ENCODE measurements at regions not wholly inside any gene's neighbourhood (a gene's known extent, or its start where the extent isn't known, plus 50 kb on each side); places are given as distances from the start of the nearest gene placed in this dataset.
A peak's percentile ranks its signal among the peaks of the same experiment; 100 is the strongest.

- DNase-seq (ENCODE audit: low read depth), result peak; percentile 51
Observed at GRCh38 chr1:218772575-218772974, 401.1 kb upstream of the LYPLAL1 start.

GRCh38 chr1:218775501-218776021, 398.1 kb upstream of the LYPLAL1 start:
- DNase-seq (ENCODE audit: low read depth), result no peak

DNA sequence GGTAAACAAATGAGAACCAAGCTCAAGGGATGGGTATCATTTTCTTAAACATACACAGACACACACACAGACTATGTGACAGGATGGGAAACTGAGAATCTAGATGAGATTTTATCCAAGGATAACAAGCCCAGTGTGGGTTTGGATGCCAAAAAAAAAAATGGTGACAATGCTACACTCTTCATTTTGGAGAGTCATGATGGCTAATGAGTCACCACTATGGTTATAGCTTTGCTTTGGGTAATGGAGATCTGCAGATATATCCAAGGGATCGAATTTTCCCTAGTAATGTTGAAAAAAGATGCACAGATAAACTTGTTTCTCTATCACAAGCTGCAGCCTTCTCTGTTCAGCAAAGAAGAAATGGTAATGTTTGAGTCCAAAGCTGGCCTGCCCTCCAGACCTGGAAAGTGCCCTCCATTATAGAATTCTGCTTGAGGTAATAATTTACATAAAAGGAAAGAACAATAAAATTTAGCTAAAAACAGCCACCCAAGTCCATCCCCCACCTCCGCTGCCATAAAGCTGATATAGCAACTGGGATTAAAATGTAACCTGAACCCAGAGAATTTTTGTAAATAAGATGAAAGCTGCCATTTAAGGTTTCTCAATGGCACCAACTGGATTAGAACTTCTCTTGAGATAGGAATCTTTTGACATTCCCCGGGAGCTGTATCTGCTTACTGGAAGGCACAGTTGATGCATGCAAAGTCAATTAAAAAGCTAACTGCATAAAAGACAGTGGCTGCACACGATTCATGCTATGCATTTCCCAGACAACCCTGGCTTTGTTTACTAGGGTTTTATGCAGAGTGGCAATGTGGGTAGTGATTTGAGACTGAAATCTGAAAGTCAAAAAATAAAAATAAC, 395.2 kb upstream of the LYPLAL1 start:
- DNase-seq (ENCODE audit: low read depth), result peak; percentile 17

- DNase-seq (ENCODE audit: low read depth), result no peak
Observed at GRCh38 chr1:218779341-218780100, 394.2 kb upstream of the LYPLAL1 start.

DNA sequence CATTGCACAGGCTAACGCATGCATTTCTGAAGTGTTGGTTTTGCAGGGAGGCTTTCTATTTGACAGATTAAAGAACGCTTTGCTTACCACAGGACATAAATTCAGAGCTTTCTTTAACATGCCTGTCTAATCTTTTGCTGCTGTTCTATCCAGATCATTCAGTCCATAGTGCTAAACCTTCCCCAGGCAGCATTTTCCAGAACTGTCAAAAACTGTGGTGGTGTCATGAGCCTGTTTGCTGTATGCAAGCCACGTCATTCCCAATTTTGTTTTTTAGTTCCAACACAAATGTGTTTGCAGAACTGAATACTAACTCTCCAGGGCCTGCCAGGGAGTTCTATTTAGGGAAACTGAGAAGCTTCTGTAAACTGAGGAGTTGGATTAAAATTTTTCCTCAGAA, 390.5 kb upstream of the LYPLAL1 start:
- no peak for DNase-seq (ENCODE audit: low read depth)

GRCh38 chr1:218783916-218784315, 389.8 kb upstream of the LYPLAL1 start:
- no peak for DNase-seq (ENCODE audit: low read depth)

GRCh38 chr1:218785928-218786327, 387.8 kb upstream of the LYPLAL1 start:
- peak; percentile 70 for DNase-seq (ENCODE audit: low read depth)

- no peak for DNase-seq (ENCODE audit: low read depth)
Observed at GRCh38 chr1:218787826-218788225, 385.9 kb upstream of the LYPLAL1 start.

GRCh38 chr1:218796773-218797172, 376.9 kb upstream of the LYPLAL1 start:
- DNase-seq (ENCODE audit: low read depth), result no peak

- no peak for DNase-seq (ENCODE audit: low read depth)
Observed at GRCh38 chr1:218802799-218803198, 370.9 kb upstream of the LYPLAL1 start.

GRCh38 chr1:218803351-218803997, 370.2 kb upstream of the LYPLAL1 start:
- DNase-seq (ENCODE audit: low read depth), result no peak

DNA sequence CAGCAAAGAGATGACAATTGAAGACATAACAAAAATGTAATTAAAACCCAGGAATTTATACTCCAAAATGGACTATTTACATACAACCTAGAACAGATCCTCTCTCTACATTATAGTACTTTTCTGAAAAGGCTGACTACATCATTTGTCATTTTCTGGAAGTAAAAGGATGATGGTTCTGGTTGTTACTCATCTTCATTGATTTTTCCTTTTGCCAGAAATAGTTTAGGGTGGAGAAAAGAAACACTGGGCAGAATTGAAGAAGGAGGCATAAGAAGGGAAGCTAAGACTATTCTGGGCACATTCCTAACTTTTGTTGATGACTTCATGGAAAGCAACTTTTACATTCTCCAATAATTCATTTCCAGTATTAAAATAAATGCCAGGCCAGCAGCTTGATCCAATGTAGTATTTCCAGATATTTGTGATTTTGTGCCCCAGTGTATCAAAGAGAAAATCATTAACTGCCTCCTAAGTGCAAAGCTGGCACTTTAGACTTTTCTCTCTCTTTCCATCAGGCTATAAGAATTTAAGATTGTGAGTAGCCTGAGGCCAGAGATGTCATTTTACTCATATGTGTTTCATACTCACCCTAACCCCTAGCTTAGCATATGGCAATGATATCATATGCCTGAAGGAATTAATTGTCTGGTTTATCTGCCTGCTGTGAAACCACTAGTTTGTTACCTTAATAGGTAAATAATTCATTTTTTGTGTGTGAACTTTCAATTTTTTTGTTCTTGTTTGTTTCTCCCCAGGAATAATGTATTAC, 369.5 kb upstream of the LYPLAL1 start:
- DNase-seq (ENCODE audit: low read depth), result peak; percentile 34

GRCh38 chr1:218809061-218809460, 364.6 kb upstream of the LYPLAL1 start:
- no peak for DNase-seq (ENCODE audit: low read depth)

DNA sequence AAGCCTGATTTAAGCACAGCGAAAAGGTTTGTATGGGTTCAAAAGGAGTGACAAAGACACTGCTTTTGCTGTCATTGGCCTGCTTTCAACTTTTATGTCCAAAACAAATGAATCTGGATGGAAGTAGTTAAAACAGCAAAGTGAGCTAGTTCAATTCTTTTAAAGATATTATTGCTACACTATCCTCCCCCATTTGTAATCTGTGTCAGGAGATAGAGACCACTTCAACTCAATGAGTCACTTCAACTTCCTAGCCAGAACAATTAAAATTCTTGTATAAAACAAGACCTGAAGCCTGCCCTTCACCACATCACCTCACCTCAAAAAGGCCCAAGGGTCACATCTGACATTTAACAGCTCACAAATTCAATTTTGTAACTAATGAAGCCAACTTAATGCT, 364.1 kb upstream of the LYPLAL1 start:
- peak; percentile 18 for DNase-seq (ENCODE audit: low read depth)

DNA sequence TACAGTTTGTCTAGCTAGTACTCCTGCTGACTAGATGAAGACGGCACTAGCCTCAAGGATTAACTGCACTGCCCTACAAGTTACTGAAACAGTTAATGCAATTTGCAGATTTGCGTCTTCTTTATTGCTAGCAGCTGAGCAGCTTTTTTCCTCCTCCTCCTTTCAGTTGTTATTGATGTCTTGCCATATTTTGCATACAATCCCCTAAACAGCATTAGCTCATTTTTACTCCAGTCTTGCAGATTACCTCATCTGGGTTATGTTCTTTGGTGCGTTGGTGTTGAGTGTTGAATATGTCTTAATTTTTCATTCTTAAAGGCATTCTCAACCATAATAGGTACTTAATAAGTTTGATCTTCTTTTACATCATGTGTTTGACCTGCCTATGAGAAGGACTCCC, 363.4 kb upstream of the LYPLAL1 start:
- no peak for DNase-seq (ENCODE audit: low read depth)

DNA sequence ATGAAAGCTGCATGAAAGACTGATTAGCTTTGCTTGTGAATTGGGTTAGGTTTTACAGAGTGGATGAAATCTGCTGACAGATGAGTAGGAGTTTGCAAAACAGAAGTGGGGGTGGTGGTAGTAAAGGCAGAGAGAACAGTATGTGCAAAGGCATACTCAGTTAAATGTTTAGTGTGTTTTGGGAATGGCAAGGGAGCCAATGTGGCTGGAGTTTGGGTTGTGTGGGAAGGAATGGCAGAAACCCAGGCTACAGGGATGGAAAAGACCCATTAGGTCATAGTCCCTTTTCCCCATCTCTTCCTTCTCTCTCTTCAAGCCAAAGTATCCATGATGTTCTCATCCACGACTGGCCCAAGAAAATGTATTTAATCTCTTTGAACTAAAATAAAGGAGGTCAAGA, 362.2 kb upstream of the LYPLAL1 start:
- peak; percentile 27 for DNase-seq (ENCODE audit: low read depth)

DNA sequence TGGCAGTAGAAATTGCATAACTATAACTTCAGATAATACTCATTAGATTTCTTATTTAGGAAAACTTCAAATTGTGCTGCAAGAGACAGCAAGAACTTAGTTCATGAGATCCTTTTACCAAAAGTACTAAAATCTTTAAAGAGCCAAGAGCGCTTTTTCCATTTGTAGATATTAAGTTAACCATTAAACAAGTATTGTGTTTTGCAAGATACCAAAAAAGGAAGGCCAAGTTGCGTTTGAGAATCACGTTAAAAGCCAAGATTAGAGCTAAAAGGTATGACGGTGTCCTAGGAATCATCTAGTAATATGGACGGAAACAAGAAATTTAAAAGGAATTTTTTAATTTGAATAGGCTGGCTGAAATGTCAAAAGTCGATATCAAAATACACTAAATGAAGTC, 361.3 kb upstream of the LYPLAL1 start:
- no peak for DNase-seq (ENCODE audit: low read depth)

- DNase-seq (ENCODE audit: low read depth), result no peak
Observed at GRCh38 chr1:218813237-218813636, 360.4 kb upstream of the LYPLAL1 start.

DNA sequence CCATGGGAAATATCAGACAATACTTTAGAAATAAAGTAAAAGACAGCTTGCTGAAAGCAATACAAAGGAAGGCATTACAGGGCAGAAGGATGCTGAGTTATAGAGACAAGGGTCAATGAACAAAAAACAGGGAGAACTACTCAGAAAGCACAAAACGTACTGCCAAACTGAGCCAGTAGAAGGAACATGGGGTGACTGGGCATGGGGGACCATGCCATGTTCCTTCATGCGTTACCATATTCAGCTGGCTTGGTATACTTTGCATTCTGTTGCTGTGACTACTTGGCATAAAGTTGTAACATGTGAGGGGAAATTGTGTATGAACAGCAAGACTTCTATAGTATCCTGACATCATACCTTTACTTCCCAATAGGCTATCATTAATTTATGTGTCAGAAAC, 358.6 kb upstream of the LYPLAL1 start:
- DNase-seq (ENCODE audit: low read depth), result no peak

DNA sequence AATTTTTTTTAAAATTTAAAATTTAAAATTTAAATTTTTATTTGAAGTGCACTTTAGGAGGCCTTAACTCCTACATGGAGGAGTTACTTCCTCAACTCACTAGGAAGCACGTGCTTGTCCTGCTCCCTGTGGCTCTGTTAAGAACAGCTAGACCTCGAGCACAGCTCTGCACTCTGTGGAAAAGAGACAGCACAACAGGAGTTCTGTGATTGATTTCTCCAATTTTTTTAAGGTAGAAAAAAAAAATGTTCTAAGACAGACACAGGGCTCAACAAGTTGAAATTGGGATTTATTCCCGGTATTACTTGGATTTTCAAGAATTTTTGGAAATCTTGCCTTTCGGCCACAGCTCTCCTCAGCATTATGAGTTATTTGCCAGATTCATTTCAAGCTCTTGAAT, 356.6 kb upstream of the LYPLAL1 start:
- no peak for DNase-seq (ENCODE audit: low read depth)

- no peak for DNase-seq (ENCODE audit: low read depth)
Observed at GRCh38 chr1:218817691-218818465, 355.8 kb upstream of the LYPLAL1 start.

Measured in EH (cell line).